Mesendoderm (in vitro differentiated cells): ENCODE measurements at regions not wholly inside any gene's neighbourhood (a gene's known extent, or its start where the extent isn't known, plus 50 kb on each side); places are given as distances from the start of the nearest gene placed in this dataset.

Source experiments
- DNase-seq: peaks from one replicate; pipeline ENCODE4 v3.0.0; 2013
- H2AK5ac ChIP-seq: 2 replicates; pipeline ENCODE4 v1.6.1; 2013; ENCODE audit warnings: low read length, inconsistent platforms
- H2BK120ac ChIP-seq: 2 replicates; pipeline ENCODE4 v1.6.1; 2013; ENCODE audit warnings: low read depth, mild to moderate bottlenecking, low read length, moderate library complexity, mixed read lengths
- H2BK15ac ChIP-seq: replicated peaks from 2 replicates; pipeline ENCODE4 v1.6.1; 2013; ENCODE audit warnings: low read depth, mild to moderate bottlenecking, moderate library complexity
- H2BK5ac ChIP-seq: 2 replicates; pipeline ENCODE4 v1.6.1; 2013; ENCODE audit warnings: low read length, inconsistent platforms
- H3K18ac ChIP-seq: 2 replicates; pipeline ENCODE4 v1.6.1; 2013; ENCODE audit warnings: mild to moderate bottlenecking, low read length, mixed read lengths
- H3K23ac ChIP-seq: one replicate; pipeline ENCODE4 v1.6.1; 2013; ENCODE audit warnings: low read length
- H3K27ac ChIP-seq: 2 replicates; pipeline ENCODE4 v1.5.1; 2013; ENCODE audit warnings: low read depth, mild to moderate bottlenecking, inconsistent platforms, low read length, moderate library complexity
- H3K27me3 ChIP-seq: 2 replicates; pipeline ENCODE4 v1.6.1; 2013; ENCODE audit warnings: low read length, control low read depth, mild to moderate bottlenecking, inconsistent platforms; ENCODE audit not compliant: insufficient read depth, poor library complexity
- H3K36me3 ChIP-seq: 2 replicates; pipeline ENCODE4 v1.6.1; 2013; ENCODE audit warnings: low read length, inconsistent platforms; ENCODE audit not compliant: control insufficient read depth, insufficient read depth
- H3K4ac ChIP-seq: one replicate; pipeline ENCODE4 v1.6.1; 2013; ENCODE audit warnings: low read depth, mild to moderate bottlenecking, low read length, moderate library complexity
- H3K4me1 ChIP-seq: 2 replicates; pipeline ENCODE4 v1.6.1; 2013; ENCODE audit warnings: low read depth, low read length, inconsistent platforms; ENCODE audit not compliant: control insufficient read depth
- H3K4me2 ChIP-seq: 2 replicates; pipeline ENCODE4 v1.6.1; 2013; ENCODE audit warnings: low read length
- H3K4me3 ChIP-seq: 2 replicates; pipeline ENCODE4 v1.5.1; 2013; ENCODE audit warnings: mild to moderate bottlenecking, low read length
- H3K56ac ChIP-seq: one replicate; pipeline ENCODE4 v1.6.1; 2013; ENCODE audit warnings: low read length
- H3K79me1 ChIP-seq: 2 replicates; pipeline ENCODE4 v1.6.1; 2013; ENCODE audit warnings: low read length, inconsistent platforms
- H3K79me2 ChIP-seq: 2 replicates; pipeline ENCODE4 v1.6.1; 2013; ENCODE audit warnings: mild to moderate bottlenecking, low read length; ENCODE audit not compliant: control insufficient read depth, insufficient read depth
- H3K9ac ChIP-seq: 2 replicates; pipeline ENCODE4 v1.6.1; 2013; ENCODE audit warnings: low read length, inconsistent platforms
- H4K5ac ChIP-seq: one replicate; pipeline ENCODE4 v1.6.1; 2013; ENCODE audit warnings: low read length
- H4K8ac ChIP-seq: one replicate; pipeline ENCODE4 v1.6.1; 2013; ENCODE audit warnings: low read depth, mild to moderate bottlenecking, control low read depth, low read length, moderate library complexity
- WGBS: extraction: QIAGEN DNeasy Blood & Tissue Kit; methylation state at CpG from one replicate; pipeline ENCODE4 v1.1.7; 2013; ENCODE audit warnings: low lambda C conversion rate, missing lambda C conversion rate; ENCODE audit not compliant: insufficient coverage; ENCODE audit errors: extremely low coverage; 5-methylcytosine and 5-hydroxymethylcytosine counted together

DNA sequence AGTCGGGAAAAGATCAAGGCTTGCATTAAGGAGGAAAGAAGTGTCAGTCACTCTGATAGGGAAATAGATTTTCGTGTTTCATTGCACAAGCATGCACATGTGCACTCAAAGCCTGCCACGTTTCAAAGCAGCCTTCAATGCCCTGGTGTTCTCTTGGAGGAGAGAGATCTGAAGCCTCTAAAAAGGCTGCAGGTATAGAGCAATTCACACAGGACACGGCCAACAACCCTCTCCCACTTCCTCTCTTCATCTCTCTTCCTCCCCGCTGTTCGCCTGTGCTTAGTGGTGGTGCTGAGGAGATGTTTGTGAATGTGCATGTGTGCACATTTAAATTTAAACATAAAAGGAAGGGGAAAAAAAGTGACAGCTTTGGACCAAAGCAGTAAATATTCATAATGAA, 117.7 kb downstream of the NUF2 start:
- H4K5ac ChIP-seq = no peak overlapping the region
- no peak overlapping the region for H3K18ac ChIP-seq
- H3K4ac ChIP-seq = no peak overlapping the region
- no peaks in the 10 kb centered on the region for H3K4me1 ChIP-seq
- no peak overlapping the region for H3K4me2 ChIP-seq
- no peak for DNase-seq
- no peak overlapping the region for H2BK15ac ChIP-seq
- no peak overlapping the region for H3K56ac ChIP-seq
- no peak overlapping the region for H2BK5ac ChIP-seq
- H3K27ac ChIP-seq = no peak overlapping the region
- H2AK5ac ChIP-seq = no peak overlapping the region
- no peak overlapping the region for H3K9ac ChIP-seq
- H3K79me2 ChIP-seq = no peaks in the 10 kb centered on the region
- H2BK120ac ChIP-seq = no peak overlapping the region
- WGBS = no CpG with 5 or more reads among the region's 6 CpGs
- H3K23ac ChIP-seq = no peak overlapping the region
- H3K27me3 ChIP-seq = no peaks in the 10 kb centered on the region
- no peaks in the 10 kb centered on the region for H3K79me1 ChIP-seq
- H3K36me3 ChIP-seq = no peaks in the 10 kb centered on the region
- H4K8ac ChIP-seq = no peak overlapping the region
- no peak overlapping the region for H3K4me3 ChIP-seq

DNA sequence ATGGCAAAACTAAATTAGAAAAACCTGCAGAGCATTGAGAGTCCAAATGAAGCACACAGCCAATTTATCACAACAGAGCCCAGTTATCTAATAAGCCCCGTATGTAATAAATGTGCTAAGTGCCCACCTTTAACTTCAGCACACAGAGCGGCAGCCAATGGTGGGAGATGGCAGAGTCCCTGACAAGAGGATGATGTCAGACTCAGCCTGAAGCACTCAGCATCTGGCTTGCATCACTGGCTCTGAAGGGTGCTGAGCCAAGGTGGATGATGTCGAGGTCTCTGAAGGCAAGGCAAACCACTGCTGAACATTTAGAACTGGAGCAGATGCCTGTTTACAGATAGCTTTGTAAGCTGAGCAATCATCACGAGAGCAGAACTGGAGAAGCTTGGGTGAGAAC, 118.3 kb downstream of the NUF2 start:
- Histone ChIP-seq H3K27me3 (no peaks in the 10 kb centered on the region), H3K23ac (no peak overlapping the region), H3K4me1 (no peaks in the 10 kb centered on the region), H3K36me3 (no peaks in the 10 kb centered on the region), H3K79me1 (no peaks in the 10 kb centered on the region), H3K4me2 (no peak overlapping the region), H3K56ac (no peak overlapping the region), H2AK5ac (no peak overlapping the region), H2BK120ac (no peak overlapping the region), H3K9ac (no peak overlapping the region), H3K27ac (no peak overlapping the region), H4K8ac (no peak overlapping the region), H3K18ac (no peak overlapping the region), H3K4ac (no peak overlapping the region), H4K5ac (no peak overlapping the region), H3K79me2 (no peaks in the 10 kb centered on the region), H2BK5ac (no peak overlapping the region), H3K4me3 (no peak overlapping the region), H2BK15ac (no peak overlapping the region)
- DNase-seq = no peak
- WGBS = no CpG with 5 or more reads among the region's 4 CpGs

- H3K4me3 ChIP-seq = no peak overlapping the region
- no peak overlapping the region for H3K18ac ChIP-seq
- H3K9ac ChIP-seq = no peak overlapping the region
- H4K5ac ChIP-seq = no peak overlapping the region
- no peaks in the 10 kb centered on the region for H3K79me1 ChIP-seq
- no peak overlapping the region for H3K56ac ChIP-seq
- no peaks in the 10 kb centered on the region for H3K4me1 ChIP-seq
- DNase-seq = no peak
- no peaks in the 10 kb centered on the region for H3K79me2 ChIP-seq
- no peak overlapping the region for H3K4me2 ChIP-seq
- H3K27ac ChIP-seq = no peak overlapping the region
- no peaks in the 10 kb centered on the region for H3K27me3 ChIP-seq
- no peak overlapping the region for H3K23ac ChIP-seq
- H3K4ac ChIP-seq = no peak overlapping the region
- no peak overlapping the region for H2BK5ac ChIP-seq
- H3K36me3 ChIP-seq = no peaks in the 10 kb centered on the region
- WGBS = no CpG with 5 or more reads among the region's 4 CpGs
- H2AK5ac ChIP-seq = no peak overlapping the region
- H2BK120ac ChIP-seq = no peak overlapping the region
- no peak overlapping the region for H4K8ac ChIP-seq
- no peak overlapping the region for H2BK15ac ChIP-seq
These were observed 120.6 kb downstream of the NUF2 start for GRCh38 chr1:163442231-163442879.

- no CpG with 5 or more reads among the region's 7 CpGs for WGBS
- no peaks in the 10 kb centered on the region for H3K4me1 ChIP-seq
These were observed 121.1 kb downstream of the NUF2 start for GRCh38 chr1:163442895-163443294.

DNA sequence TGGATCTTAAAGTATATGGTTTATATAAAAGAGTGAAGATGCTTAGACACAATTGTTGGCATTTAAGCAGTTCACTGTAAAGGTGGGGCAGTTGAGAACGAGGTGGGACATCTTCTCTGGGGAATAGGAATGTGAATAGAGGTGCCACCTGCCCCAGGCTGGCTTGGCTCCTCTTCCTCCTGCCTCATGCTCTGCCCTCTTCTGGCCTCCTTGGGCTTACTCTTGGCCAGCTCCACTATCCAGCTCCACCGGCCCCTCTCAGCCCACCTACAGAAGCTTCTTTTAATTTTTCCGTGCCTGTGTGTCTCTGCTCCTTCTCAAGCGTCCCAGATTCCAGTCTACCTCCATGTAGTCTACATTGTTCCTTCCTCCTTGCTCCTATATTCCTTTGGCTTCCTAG, 122.1 kb downstream of the NUF2 start:
- no peak overlapping the region for H3K18ac ChIP-seq
- H3K4me2 ChIP-seq = no peak overlapping the region
- no peaks in the 10 kb centered on the region for H3K79me2 ChIP-seq
- H3K27ac ChIP-seq = no peak overlapping the region
- no peak for DNase-seq
- no peak overlapping the region for H3K4me3 ChIP-seq
- no peak overlapping the region for H4K8ac ChIP-seq
- H2BK15ac ChIP-seq = no peak overlapping the region
- no peak overlapping the region for H2AK5ac ChIP-seq
- H3K9ac ChIP-seq = no peak overlapping the region
- WGBS = no CpG with 5 or more reads among the region's 4 CpGs
- H3K36me3 ChIP-seq = no peaks in the 10 kb centered on the region
- no peak overlapping the region for H3K56ac ChIP-seq
- no peak overlapping the region for H2BK120ac ChIP-seq
- no peaks in the 10 kb centered on the region for H3K79me1 ChIP-seq
- H3K23ac ChIP-seq = no peak overlapping the region
- no peaks in the 10 kb centered on the region for H3K4me1 ChIP-seq
- H3K27me3 ChIP-seq = no peaks in the 10 kb centered on the region
- H3K4ac ChIP-seq = no peak overlapping the region
- H4K5ac ChIP-seq = no peak overlapping the region
- H2BK5ac ChIP-seq = no peak overlapping the region

More at GRCh38 chr1:163442895-163443294, 121.1 kb downstream of the NUF2 start:
- Histone ChIP-seq H3K4ac (no peak overlapping the region), H3K4me3 (no peak overlapping the region), H3K56ac (no peak overlapping the region), H2BK120ac (no peak overlapping the region), H2AK5ac (no peak overlapping the region), H4K8ac (no peak overlapping the region), H3K9ac (no peak overlapping the region), H4K5ac (no peak overlapping the region), H3K36me3 (no peaks in the 10 kb centered on the region), H3K27ac (no peak overlapping the region), H3K18ac (no peak overlapping the region), H3K23ac (no peak overlapping the region), H2BK15ac (no peak overlapping the region), H3K79me1 (no peaks in the 10 kb centered on the region), H3K4me2 (no peak overlapping the region), H3K27me3 (no peaks in the 10 kb centered on the region), H3K79me2 (no peaks in the 10 kb centered on the region), H2BK5ac (no peak overlapping the region)
- no peak for DNase-seq

GRCh38 chr1:163444665-163445064, 122.9 kb downstream of the NUF2 start:
- Histone ChIP-seq H3K4me1 (no peaks in the 10 kb centered on the region), H3K23ac (no peak overlapping the region), H2BK120ac (no peak overlapping the region), H3K4me3 (no peak overlapping the region), H2AK5ac (no peak overlapping the region), H3K18ac (no peak overlapping the region), H3K56ac (no peak overlapping the region), H4K8ac (no peak overlapping the region), H3K36me3 (no peaks in the 10 kb centered on the region), H3K4me2 (no peak overlapping the region), H2BK15ac (no peak overlapping the region), H3K79me1 (no peaks in the 10 kb centered on the region), H3K79me2 (no peaks in the 10 kb centered on the region), H4K5ac (no peak overlapping the region), H3K27ac (no peak overlapping the region), H3K9ac (no peak overlapping the region), H2BK5ac (no peak overlapping the region), H3K27me3 (no peaks in the 10 kb centered on the region), H3K4ac (no peak overlapping the region)
- WGBS = no CpG with 5 or more reads among the region's 2 CpGs
- DNase-seq = no peak
